ENCODE measurements at regions not wholly inside any gene's neighbourhood (a gene's known extent, or its start where the extent isn't known, plus 50 kb on each side); places are given as distances from the start of the nearest gene placed in this dataset.

GRCh38 chr2:15766303-15766861, 174.0 kb upstream of the MYCN start:
- no peak for ATAC-seq
- intact Hi-C loops (cut with DNase I; ENCODE audit: low total_unique reads) = no loop called here
- no peak overlapping the region for H3K4me3 ChIP-seq

GRCh38 chr2:15766911-15767597, 173.3 kb upstream of the MYCN start:
- in situ Hi-C loops (cut with MboI; ENCODE audit: low sequenced_read_pairs in 4 of 4) = no loop called here
- no peak overlapping the region for H3K27ac ChIP-seq
- no peaks in the 10 kb centered on the region for H3K9me3 ChIP-seq
- no peaks in the 10 kb centered on the region for H3K4me1 ChIP-seq
- no peak overlapping the region for H3K4me3 ChIP-seq
- intact Hi-C loops (cut with DNase I; ENCODE audit: low total_unique reads) = no loop called here
- DNase-seq (no peak), ATAC-seq (no peak)
- no peaks in the 10 kb centered on the region for H3K36me3 ChIP-seq
- no peak for TF ChIP-seq POLR2A (IDR thresholded peaks at IDR 0.05)
- no peak for TF ChIP-seq CTCF (IDR thresholded peaks at IDR 0.05 in 4 of 5, conservative IDR thresholded peaks at IDR 0.05 in 1 of 5)
- H3K27me3 ChIP-seq = no peaks in the 10 kb centered on the region

More at GRCh38 chr2:15766303-15766861, 174.0 kb upstream of the MYCN start:
- no peak for TF ChIP-seq CTCF (IDR thresholded peaks at IDR 0.05 in 4 of 5, conservative IDR thresholded peaks at IDR 0.05 in 1 of 5)
- TF ChIP-seq POLR2A (IDR thresholded peaks at IDR 0.05) = no peak
- Histone ChIP-seq H3K36me3 (no peaks in the 10 kb centered on the region), H3K27ac (no peak overlapping the region), H3K9me3 (no peaks in the 10 kb centered on the region), H3K27me3 (no peaks in the 10 kb centered on the region), H3K4me1 (no peaks in the 10 kb centered on the region)
- DNase-seq = no peak
- in situ Hi-C loops (cut with MboI; ENCODE audit: low sequenced_read_pairs in 4 of 4) = no loop called here

- Histone ChIP-seq H3K27ac (no peak overlapping the region), H3K36me3 (no peaks in the 10 kb centered on the region), H3K9me3 (no peaks in the 10 kb centered on the region), H3K27me3 (no peaks in the 10 kb centered on the region), H3K4me1 (no peaks in the 10 kb centered on the region), H3K4me3 (no peak overlapping the region)
- no peak for TF ChIP-seq POLR2A (IDR thresholded peaks at IDR 0.05)
- no peak for TF ChIP-seq CTCF (IDR thresholded peaks at IDR 0.05 in 4 of 5, conservative IDR thresholded peaks at IDR 0.05 in 1 of 5)
- in situ Hi-C loops (cut with MboI; ENCODE audit: low sequenced_read_pairs in 4 of 4) (no loop called here), intact Hi-C loops (cut with DNase I; ENCODE audit: low total_unique reads) (no loop called here)
- no peak for DNase-seq
- ATAC-seq = no peak
Observed at GRCh38 chr2:15767679-15768078, 172.7 kb upstream of the MYCN start.

- in situ Hi-C loops (cut with MboI; ENCODE audit: low sequenced_read_pairs in 4 of 4) = no loop called here
- no peaks in the 10 kb centered on the region for H3K27me3 ChIP-seq
- H3K36me3 ChIP-seq = no peaks in the 10 kb centered on the region
- DNase-seq = no peak
- ATAC-seq = no peak
- no peaks in the 10 kb centered on the region for H3K4me1 ChIP-seq
- intact Hi-C loops (cut with DNase I; ENCODE audit: low total_unique reads) = no loop called here
- H3K9me3 ChIP-seq = no peaks in the 10 kb centered on the region
- H3K27ac ChIP-seq = no peak overlapping the region
- no peak for TF ChIP-seq POLR2A (IDR thresholded peaks at IDR 0.05)
- TF ChIP-seq CTCF (IDR thresholded peaks at IDR 0.05 in 4 of 5, conservative IDR thresholded peaks at IDR 0.05 in 1 of 5) = no peak
- no peak overlapping the region for H3K4me3 ChIP-seq
Observed at GRCh38 chr2:15768142-15768541, 172.2 kb upstream of the MYCN start.
